ENCODE measurements at regions not wholly inside any gene's neighbourhood (a gene's known extent, or its start where the extent isn't known, plus 50 kb on each side); places are given as distances from the start of the nearest gene placed in this dataset.

DNA sequence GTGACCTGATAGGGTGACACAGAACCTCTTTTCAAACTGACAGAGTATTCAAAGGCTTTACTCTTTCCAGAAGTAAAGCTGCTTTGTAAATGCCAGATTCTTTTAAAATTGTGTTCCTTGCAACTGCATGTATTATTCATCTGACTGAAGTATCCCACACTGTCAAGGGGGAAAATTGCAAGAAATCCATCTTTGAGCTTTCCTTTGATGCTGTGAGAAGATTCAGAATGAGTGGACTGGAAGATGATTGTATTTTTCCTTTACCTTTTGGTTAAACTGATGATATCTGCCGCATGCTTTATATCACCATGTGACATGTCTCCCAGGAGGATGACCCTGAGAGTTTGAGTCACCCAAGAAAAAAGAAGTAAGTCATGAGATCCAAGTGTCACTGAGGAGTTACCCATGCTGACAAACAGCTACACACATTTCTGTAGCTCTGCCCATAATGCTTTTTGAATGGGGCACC lies 250.8 kb upstream of the CBLB start:
- no peak for TF ChIP-seq JUND (IDR thresholded peaks at IDR 0.05)
- TF ChIP-seq NR2F2 (IDR thresholded peaks at IDR 0.05), result no peak
- TF ChIP-seq RAD21 (IDR thresholded peaks at IDR 0.05), result no peak
- TF ChIP-seq GABPA (IDR thresholded peaks at IDR 0.05 in 1 of 2, conservative IDR thresholded peaks at IDR 0.05 in 1 of 2), result no peak
- no peak for TF ChIP-seq FOXA2 (IDR thresholded peaks at IDR 0.05)
- TF ChIP-seq, protein P1, sequence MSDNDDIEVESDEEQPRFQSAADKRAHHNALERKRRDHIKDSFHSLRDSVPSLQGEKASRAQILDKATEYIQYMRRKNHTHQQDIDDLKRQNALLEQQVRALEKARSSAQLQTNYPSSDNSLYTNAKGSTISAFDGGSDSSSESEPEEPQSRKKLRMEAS (IDR thresholded peaks at IDR 0.05), result no peak
- peaks cover 0 to 4% (median 0%) of the 10 kb centered on the region in 4 donors for H3K27me3 ChIP-seq (ENCODE audit: control insufficient read depth in 4 of 4, insufficient read depth in 4 of 4, low read length in 3 of 4)
- 81% methylated on average over 1 of the region's 1 CpG for WGBS
- no peak for DNase-seq (ENCODE audit: low spot score)
- H3K4me3 ChIP-seq (ENCODE audit: low read depth in 1 of 3, low read length in 3 of 3), result no peak overlapping the region
- H3K9me3 ChIP-seq (ENCODE audit: control insufficient read depth in 4 of 4, low read length in 3 of 4), result no peaks in the 10 kb centered on the region
- H3K36me3 ChIP-seq (ENCODE audit: control insufficient read depth in 4 of 4, insufficient read depth in 3 of 4, low read depth in 1 of 4, low read length in 3 of 4), result no peaks in the 10 kb centered on the region
- no peak overlapping the region for H3K27ac ChIP-seq (ENCODE audit: low read depth in 1 of 2, low read length in 2 of 2)
- no peak overlapping the region for H3K9ac ChIP-seq (ENCODE audit: low read depth in 1 of 2, low read length in 2 of 2)
- no peaks in the 10 kb centered on the region for H3K4me1 ChIP-seq (ENCODE audit: control insufficient read depth in 4 of 4, insufficient read depth in 4 of 4, low read length in 3 of 4)

DNA sequence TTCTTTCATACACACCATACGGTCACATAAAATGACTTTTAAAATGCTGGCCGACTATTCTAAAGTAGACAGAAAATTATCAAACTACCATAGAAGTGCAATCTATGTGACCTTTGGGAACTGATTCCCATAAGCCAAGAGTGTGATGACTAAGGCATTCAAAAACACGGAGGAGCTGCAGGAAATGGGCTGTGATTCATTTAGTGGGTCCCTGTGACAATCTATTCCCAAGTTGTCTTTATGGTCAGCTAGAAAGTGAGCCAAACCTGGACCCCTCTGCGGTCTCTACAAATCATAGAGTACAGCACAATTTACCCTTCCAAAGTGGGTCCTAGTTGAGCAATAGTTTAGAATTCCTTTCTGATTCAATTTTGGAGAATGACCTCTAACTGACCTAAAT lies 251.5 kb upstream of the CBLB start:
- Histone ChIP-seq H3K9me3 (ENCODE audit: control insufficient read depth in 4 of 4, low read length in 3 of 4) (no peaks in the 10 kb centered on the region), H3K4me1 (ENCODE audit: control insufficient read depth in 4 of 4, insufficient read depth in 4 of 4, low read length in 3 of 4) (no peaks in the 10 kb centered on the region), H3K27me3 (ENCODE audit: control insufficient read depth in 4 of 4, insufficient read depth in 4 of 4, low read length in 3 of 4) (peaks cover 0 to 4% (median 0%) of the 10 kb centered on the region in 4 donors), H3K27ac (ENCODE audit: low read depth in 1 of 2, low read length in 2 of 2) (no peak overlapping the region), H3K36me3 (ENCODE audit: control insufficient read depth in 4 of 4, insufficient read depth in 3 of 4, low read depth in 1 of 4, low read length in 3 of 4) (no peaks in the 10 kb centered on the region), H3K9ac (ENCODE audit: low read depth in 1 of 2, low read length in 2 of 2) (no peak overlapping the region), H3K4me3 (ENCODE audit: low read depth in 1 of 3, low read length in 3 of 3) (no peak overlapping the region)
- no peak for DNase-seq (ENCODE audit: low spot score)
- TF ChIP-seq YY1 (IDR thresholded peaks at IDR 0.05) (no peak), TAF1 (conservative IDR thresholded peaks at IDR 0.05) (no peak), FOXA2 (IDR thresholded peaks at IDR 0.05) (no peak), RXRA (IDR thresholded peaks at IDR 0.05) (no peak), JUND (IDR thresholded peaks at IDR 0.05) (no peak), NR2F2 (IDR thresholded peaks at IDR 0.05) (no peak), GABPA (IDR thresholded peaks at IDR 0.05 in 1 of 2, conservative IDR thresholded peaks at IDR 0.05 in 1 of 2) (no peak), SP1 (IDR thresholded peaks at IDR 0.05) (no peak), EGR1 (IDR thresholded peaks at IDR 0.05; ENCODE audit: low read depth in 2 of 2) (no peak), HNF4A (conservative IDR thresholded peaks at IDR 0.05) (no peak), FOXA1 (IDR thresholded peaks at IDR 0.05) (no peak), HNF4G (IDR thresholded peaks at IDR 0.05) (no peak)
- TF ChIP-seq, protein P2, sequence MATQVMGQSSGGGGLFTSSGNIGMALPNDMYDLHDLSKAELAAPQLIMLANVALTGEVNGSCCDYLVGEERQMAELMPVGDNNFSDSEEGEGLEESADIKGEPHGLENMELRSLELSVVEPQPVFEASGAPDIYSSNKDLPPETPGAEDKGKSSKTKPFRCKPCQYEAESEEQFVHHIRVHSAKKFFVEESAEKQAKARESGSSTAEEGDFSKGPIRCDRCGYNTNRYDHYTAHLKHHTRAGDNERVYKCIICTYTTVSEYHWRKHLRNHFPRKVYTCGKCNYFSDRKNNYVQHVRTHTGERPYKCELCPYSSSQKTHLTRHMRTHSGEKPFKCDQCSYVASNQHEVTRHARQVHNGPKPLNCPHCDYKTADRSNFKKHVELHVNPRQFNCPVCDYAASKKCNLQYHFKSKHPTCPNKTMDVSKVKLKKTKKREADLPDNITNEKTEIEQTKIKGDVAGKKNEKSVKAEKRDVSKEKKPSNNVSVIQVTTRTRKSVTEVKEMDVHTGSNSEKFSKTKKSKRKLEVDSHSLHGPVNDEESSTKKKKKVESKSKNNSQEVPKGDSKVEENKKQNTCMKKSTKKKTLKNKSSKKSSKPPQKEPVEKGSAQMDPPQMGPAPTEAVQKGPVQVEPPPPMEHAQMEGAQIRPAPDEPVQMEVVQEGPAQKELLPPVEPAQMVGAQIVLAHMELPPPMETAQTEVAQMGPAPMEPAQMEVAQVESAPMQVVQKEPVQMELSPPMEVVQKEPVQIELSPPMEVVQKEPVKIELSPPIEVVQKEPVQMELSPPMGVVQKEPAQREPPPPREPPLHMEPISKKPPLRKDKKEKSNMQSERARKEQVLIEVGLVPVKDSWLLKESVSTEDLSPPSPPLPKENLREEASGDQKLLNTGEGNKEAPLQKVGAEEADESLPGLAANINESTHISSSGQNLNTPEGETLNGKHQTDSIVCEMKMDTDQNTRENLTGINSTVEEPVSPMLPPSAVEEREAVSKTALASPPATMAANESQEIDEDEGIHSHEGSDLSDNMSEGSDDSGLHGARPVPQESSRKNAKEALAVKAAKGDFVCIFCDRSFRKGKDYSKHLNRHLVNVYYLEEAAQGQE (IDR thresholded peaks at IDR 0.05), result no peak
- TF ChIP-seq, protein P3, sequence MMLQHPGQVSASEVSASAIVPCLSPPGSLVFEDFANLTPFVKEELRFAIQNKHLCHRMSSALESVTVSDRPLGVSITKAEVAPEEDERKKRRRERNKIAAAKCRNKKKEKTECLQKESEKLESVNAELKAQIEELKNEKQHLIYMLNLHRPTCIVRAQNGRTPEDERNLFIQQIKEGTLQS (IDR thresholded peaks at IDR 0.05), result no peak
- TF ChIP-seq, protein P1 (IDR thresholded peaks at IDR 0.05), result no peak
- TF ChIP-seq, protein P4, sequence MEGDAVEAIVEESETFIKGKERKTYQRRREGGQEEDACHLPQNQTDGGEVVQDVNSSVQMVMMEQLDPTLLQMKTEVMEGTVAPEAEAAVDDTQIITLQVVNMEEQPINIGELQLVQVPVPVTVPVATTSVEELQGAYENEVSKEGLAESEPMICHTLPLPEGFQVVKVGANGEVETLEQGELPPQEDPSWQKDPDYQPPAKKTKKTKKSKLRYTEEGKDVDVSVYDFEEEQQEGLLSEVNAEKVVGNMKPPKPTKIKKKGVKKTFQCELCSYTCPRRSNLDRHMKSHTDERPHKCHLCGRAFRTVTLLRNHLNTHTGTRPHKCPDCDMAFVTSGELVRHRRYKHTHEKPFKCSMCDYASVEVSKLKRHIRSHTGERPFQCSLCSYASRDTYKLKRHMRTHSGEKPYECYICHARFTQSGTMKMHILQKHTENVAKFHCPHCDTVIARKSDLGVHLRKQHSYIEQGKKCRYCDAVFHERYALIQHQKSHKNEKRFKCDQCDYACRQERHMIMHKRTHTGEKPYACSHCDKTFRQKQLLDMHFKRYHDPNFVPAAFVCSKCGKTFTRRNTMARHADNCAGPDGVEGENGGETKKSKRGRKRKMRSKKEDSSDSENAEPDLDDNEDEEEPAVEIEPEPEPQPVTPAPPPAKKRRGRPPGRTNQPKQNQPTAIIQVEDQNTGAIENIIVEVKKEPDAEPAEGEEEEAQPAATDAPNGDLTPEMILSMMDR (IDR thresholded peaks at IDR 0.05; ENCODE audit: low read depth, low read length, missing input control), result no peak
- WGBS, result 79% methylated on average over 4 of the region's 4 CpGs

All from liver (tissue), 8 donors.